IMR-90 (cell line): ENCODE measurements at regions not wholly inside any gene's neighbourhood (a gene's known extent, or its start where the extent isn't known, plus 50 kb on each side); places are given as distances from the start of the nearest gene placed in this dataset.

Experiments
- ATAC-seq: fragments of 200-7000 bp; cut with Tn5 transposase; 2 replicates; pipeline ENCODE4 v1.9.1; 2020; ENCODE audit warnings: low read depth, mild to moderate bottlenecking, moderate library complexity
- BruUV-seq: library from RNA; stranded (reverse); fragments of 400-500 nt; replicated peaks from 2 replicates; lab custom pipeline; 2021; lab: Mats Ljungman, UMichigan
- CTCF ChIA-PET: fragments of 300-600 bp; formaldehyde crosslinking; extraction: SDS; loops from one replicate; lab custom pipeline; 2021; ENCODE audit warnings: antibody characterized with exemption; lab: Yijun Ruan, JAX
- POLR2A ChIA-PET: fragments of 300-600 bp; sonication (Branson Sonifier 250); formaldehyde crosslinking; loops from one replicate; lab custom pipeline; 2022; ENCODE audit warnings: antibody characterized with exemption; ENCODE audit not compliant: unreplicated experiment; lab: Charles Lee
- DNase-seq: peaks from one replicate; pipeline ENCODE4 v3.0.0; 2013
- H2AFZ ChIP-seq: replicated peaks from 2 replicates; pipeline ENCODE3; 2013; ENCODE audit warnings: low read length, mild to moderate bottlenecking; ENCODE audit not compliant: poor library complexity
- H2AK5ac ChIP-seq: 2 replicates; pipeline ENCODE4 v1.6.1; 2013; ENCODE audit warnings: low read depth, low read length, inconsistent platforms
- H2AK9ac ChIP-seq: replicated peaks from 2 replicates; pipeline ENCODE3; 2013; ENCODE audit warnings: mild to moderate bottlenecking, low read depth, low read length, moderate library complexity; ENCODE audit not compliant: poor library complexity
- H2BK120ac ChIP-seq: 2 replicates; pipeline ENCODE4 v1.6.1; 2013; ENCODE audit warnings: low read depth, low read length, inconsistent platforms
- H2BK15ac ChIP-seq: 3 replicates; pipeline ENCODE4 v1.6.1; 2013; ENCODE audit warnings: low read depth, low read length, inconsistent platforms
- H2BK20ac ChIP-seq: 2 replicates; pipeline ENCODE4 v1.6.1; 2013; ENCODE audit warnings: low read depth, mild to moderate bottlenecking, inconsistent platforms, low read length, moderate library complexity
- H2BK5ac ChIP-seq: 2 replicates; pipeline ENCODE4 v1.6.1; 2013; ENCODE audit warnings: mild to moderate bottlenecking, low read depth, low read length, inconsistent platforms; ENCODE audit not compliant: poor library complexity, severe bottlenecking
- H3K14ac ChIP-seq: replicated peaks from 2 replicates; pipeline ENCODE4 v1.6.1; 2013; ENCODE audit warnings: low read depth, low read length, inconsistent platforms
- H3K18ac ChIP-seq: 2 replicates; pipeline ENCODE4 v1.6.1; 2013; ENCODE audit warnings: low read depth, low read length, control low read depth
- H3K23ac ChIP-seq: 2 replicates; pipeline ENCODE4 v1.6.1; 2013; ENCODE audit warnings: low read depth, low read length, inconsistent platforms
- H3K27ac ChIP-seq: 2 replicates; pipeline ENCODE4 v1.5.1; 2013; ENCODE audit warnings: mild to moderate bottlenecking, control low read depth, low read length; ENCODE audit not compliant: insufficient read depth
- H3K27me3 ChIP-seq: 2 replicates; pipeline ENCODE4 v1.6.1; 2013; ENCODE audit warnings: low read length; ENCODE audit not compliant: control insufficient read depth, insufficient read depth
- H3K36me3 ChIP-seq: 2 replicates; pipeline ENCODE4 v1.6.1; 2013; ENCODE audit warnings: low read length, mixed read lengths; ENCODE audit not compliant: control insufficient read depth, insufficient read depth
- H3K4ac ChIP-seq: 2 replicates; pipeline ENCODE4 v1.6.1; 2013; ENCODE audit warnings: low read depth, low read length, inconsistent platforms
- H3K4me1 ChIP-seq: 2 replicates; pipeline ENCODE4 v1.6.1; 2013; ENCODE audit warnings: low read length, mixed read lengths; ENCODE audit not compliant: control insufficient read depth, insufficient read depth
- H3K4me2 ChIP-seq: 2 replicates; pipeline ENCODE4 v1.6.1; 2013; ENCODE audit warnings: low read depth, mild to moderate bottlenecking, control low read depth, low read length, moderate library complexity
- H3K4me3 ChIP-seq: 2 replicates; pipeline ENCODE4 v1.5.1; 2013; ENCODE audit warnings: low read depth, mild to moderate bottlenecking, control low read depth, low read length, moderate library complexity; ENCODE audit not compliant: insufficient read depth
- H3K56ac ChIP-seq: 2 replicates; pipeline ENCODE4 v1.6.1; 2013; ENCODE audit warnings: low read length, inconsistent platforms; ENCODE audit not compliant: insufficient read depth; ENCODE audit errors: extremely low read depth
- H3K79me1 ChIP-seq, 2 experiments: 2 replicates each; pipeline ENCODE4 v1.6.1; 2013; ENCODE audit warnings: low read length in 2 of 2, inconsistent platforms in 1 of 2, low read depth in 1 of 2
- H3K9ac ChIP-seq: 2 replicates; pipeline ENCODE4 v1.6.1; 2013; ENCODE audit warnings: low read depth, low read length, control low read depth
- H3K9me1 ChIP-seq: 2 replicates; pipeline ENCODE4 v1.6.1; 2013; ENCODE audit warnings: low read length, inconsistent platforms; ENCODE audit not compliant: insufficient read depth
- H3K9me3 ChIP-seq: 2 replicates; pipeline ENCODE4 v1.6.1; 2013; ENCODE audit warnings: low read length; ENCODE audit not compliant: control insufficient read depth, insufficient read depth
- H4K20me1 ChIP-seq: 2 replicates; pipeline ENCODE4 v1.6.1; 2013; ENCODE audit warnings: low read length, inconsistent platforms; ENCODE audit not compliant: insufficient read depth
- H4K5ac ChIP-seq: 2 replicates; pipeline ENCODE4 v1.6.1; 2013; ENCODE audit warnings: mild to moderate bottlenecking, low read depth, low read length, control low read depth
- H4K8ac ChIP-seq, 2 experiments: 2 replicates each; pipeline ENCODE4 v1.6.1; 2013; ENCODE audit warnings: low read depth in 2 of 2, low read length in 2 of 2, control low read depth in 1 of 2, inconsistent platforms in 1 of 2
- H4K91ac ChIP-seq: 2 replicates; pipeline ENCODE4 v1.6.1; 2013; ENCODE audit warnings: low read depth, low read length, inconsistent platforms; ENCODE audit not compliant: insufficient read depth
- CEBPB ChIP-seq: IDR thresholded peaks from 2 replicates; pipeline ENCODE4 v1.6.1; 2012; ENCODE audit warnings: low read depth, low read length, improper control_type of control experiment
- FOS ChIP-seq: fragments of 150-350 bp; IDR thresholded peaks from 2 replicates; pipeline ENCODE4 v1.6.1; 2016; ENCODE audit warnings: low read depth, low read length
- MAFK ChIP-seq: IDR thresholded peaks from 2 replicates; pipeline ENCODE4 v1.6.1; 2012; ENCODE audit warnings: low read depth, low read length, improper control_type of control experiment
- MAZ ChIP-seq: IDR thresholded peaks from 2 replicates; pipeline ENCODE4 v1.6.1; 2012; ENCODE audit warnings: low read depth, mild to moderate bottlenecking, low read length, improper control_type of control experiment, moderate library complexity, borderline replicate concordance
- NFE2L2 ChIP-seq: fragments of 150-350 bp; IDR thresholded peaks from 2 replicates; pipeline ENCODE4 v1.6.1; 2016; ENCODE audit warnings: low read depth, mild to moderate bottlenecking, low read length
- POLR2A ChIP-seq: IDR thresholded peaks from 2 replicates; pipeline ENCODE4 v1.6.1; 2012; ENCODE audit warnings: mild to moderate bottlenecking, low read depth, low read length
- RAD21 ChIP-seq: IDR thresholded peaks from 2 replicates; pipeline ENCODE4 v1.6.1; 2012; ENCODE audit warnings: low read length, improper control_type of control experiment
- RCOR1 ChIP-seq: IDR thresholded peaks from 2 replicates; pipeline ENCODE4 v1.6.1; 2012; ENCODE audit warnings: mild to moderate bottlenecking, low read length, improper control_type of control experiment; ENCODE audit not compliant: insufficient replicate concordance
- SMC3 ChIP-seq: fragments of 150-350 bp; IDR thresholded peaks from 2 replicates; pipeline ENCODE4 v1.6.1; 2016; ENCODE audit warnings: low read depth, mild to moderate bottlenecking, antibody characterized with exemption, low read length, moderate library complexity
- dilution Hi-C: fragments of 300-500 bp; cut with HindIII; formaldehyde crosslinking; loops from one replicate; pipeline ENCODE4 v1.14.3; 2018; ENCODE audit warnings: low sequenced_read_pairs; ENCODE audit not compliant: unreplicated experiment
- in situ Hi-C: fragments of 300-500 bp; cut with MboI; formaldehyde crosslinking; loops from 3 replicates; pipeline ENCODE4 v1.14.3; 2019; ENCODE audit warnings: low sequenced_read_pairs, inconsistent platforms, mixed read lengths
- intact Hi-C: fragments of 100-400 bp; cut with micrococcal nuclease; formaldehyde crosslinking; loops from 2 replicates; pipeline ENCODE4 v1.10.0; 2022
- TF ChIP-seq, protein P1 (sequence below): fragments of 150-350 bp; IDR thresholded peaks from 2 replicates; pipeline ENCODE4 v1.6.1; 2016; ENCODE audit warnings: low read depth, mild to moderate bottlenecking, low read length, moderate library complexity, borderline replicate concordance

DNA sequence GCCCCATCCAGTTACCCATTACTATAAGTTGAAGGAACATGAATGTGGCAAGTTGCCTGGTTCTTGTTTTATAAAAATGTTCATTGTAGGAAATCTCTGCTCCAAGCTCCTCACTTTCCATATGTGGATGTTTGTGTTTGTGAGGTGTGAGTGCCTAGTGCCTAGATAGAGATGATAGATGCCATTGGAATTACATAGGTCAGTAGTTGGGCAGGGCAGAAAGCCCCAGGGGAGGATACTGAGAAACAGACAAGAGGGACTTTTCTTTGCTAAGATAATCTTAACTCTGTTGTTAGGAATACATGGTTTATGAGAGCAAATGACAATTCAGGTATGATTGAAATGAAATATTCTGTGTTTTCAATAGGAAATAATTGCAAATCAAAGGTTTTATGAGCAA lies 226.3 kb upstream of the GRIP1 start:
- no peak overlapping the region for H2BK120ac ChIP-seq
- no peaks in the 10 kb centered on the region for H3K4me1 ChIP-seq
- no peak overlapping the region for H2AFZ ChIP-seq
- no peaks in the 10 kb centered on the region for H4K20me1 ChIP-seq
- H2BK15ac ChIP-seq = no peak overlapping the region
- no peak overlapping the region for H2BK5ac ChIP-seq
- intact Hi-C loops (no loop called here), in situ Hi-C loops (no loop called here), dilution Hi-C loops (no loop called here)
- ATAC-seq (no peak), DNase-seq (no peak)
- BruUV-seq = no TSS peak
- no peak overlapping the region for H2AK9ac ChIP-seq
- H3K79me1 ChIP-seq = no peaks in the 10 kb centered on the region
- no peak overlapping the region for H2BK20ac ChIP-seq
- no peak overlapping the region for H4K8ac ChIP-seq
- H3K27me3 ChIP-seq = no peaks in the 10 kb centered on the region
- no peak overlapping the region for H3K4me2 ChIP-seq
- H3K23ac ChIP-seq = no peak overlapping the region
- H3K9ac ChIP-seq = no peak overlapping the region
- H3K27ac ChIP-seq = no peak overlapping the region
- no peaks in the 10 kb centered on the region for H3K36me3 ChIP-seq
- H3K4ac ChIP-seq = no peak overlapping the region
- no peak overlapping the region for H3K18ac ChIP-seq
- no peak overlapping the region for H3K4me3 ChIP-seq
- H3K56ac ChIP-seq = no peak overlapping the region
- no peaks in the 10 kb centered on the region for H3K9me3 ChIP-seq
- H3K14ac ChIP-seq = no peak overlapping the region
- no peak overlapping the region for H4K91ac ChIP-seq
- CTCF ChIA-PET = no interaction called here
- TF ChIP-seq MAFK (no peak), SMC3 (no peak), CEBPB (no peak), MAZ (no peak), RAD21 (no peak), POLR2A (no peak), FOS (no peak), RCOR1 (no peak), NFE2L2 (no peak)
- TF ChIP-seq, protein P1, sequence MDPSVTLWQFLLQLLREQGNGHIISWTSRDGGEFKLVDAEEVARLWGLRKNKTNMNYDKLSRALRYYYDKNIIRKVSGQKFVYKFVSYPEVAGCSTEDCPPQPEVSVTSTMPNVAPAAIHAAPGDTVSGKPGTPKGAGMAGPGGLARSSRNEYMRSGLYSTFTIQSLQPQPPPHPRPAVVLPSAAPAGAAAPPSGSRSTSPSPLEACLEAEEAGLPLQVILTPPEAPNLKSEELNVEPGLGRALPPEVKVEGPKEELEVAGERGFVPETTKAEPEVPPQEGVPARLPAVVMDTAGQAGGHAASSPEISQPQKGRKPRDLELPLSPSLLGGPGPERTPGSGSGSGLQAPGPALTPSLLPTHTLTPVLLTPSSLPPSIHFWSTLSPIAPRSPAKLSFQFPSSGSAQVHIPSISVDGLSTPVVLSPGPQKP = no peak
- H3K9me1 ChIP-seq = no peaks in the 10 kb centered on the region
- no peak overlapping the region for H4K5ac ChIP-seq
- POLR2A ChIA-PET = no interaction called here
- H2AK5ac ChIP-seq = no peak overlapping the region
